ENCODE measurements at regions not wholly inside any gene's neighbourhood (a gene's known extent, or its start where the extent isn't known, plus 50 kb on each side); places are given as distances from the start of the nearest gene placed in this dataset.

GRCh38 chr3:21142031-21142430, 609.0 kb downstream of the ZNF385D start:
- no peak for DNase-seq (ENCODE audit: low read depth in 2 of 2)

- no peak for DNase-seq (ENCODE audit: low read depth in 2 of 2)
These were observed 610.2 kb downstream of the ZNF385D start for GRCh38 chr3:21140785-21141184.

- DNase-seq (ENCODE audit: low read depth in 2 of 2) = no peak
These were observed 612.9 kb downstream of the ZNF385D start for GRCh38 chr3:21138085-21138484.

- DNase-seq (ENCODE audit: low read depth in 2 of 2) = no peak
These were observed 618.1 kb downstream of the ZNF385D start for GRCh38 chr3:21132896-21133295.

GRCh38 chr3:21120826-21121225, 630.2 kb downstream of the ZNF385D start:
- DNase-seq (ENCODE audit: low read depth in 2 of 2) = no peak

GRCh38 chr3:21117370-21117769, 633.6 kb downstream of the ZNF385D start:
- DNase-seq (ENCODE audit: low read depth in 2 of 2) = no peak

GRCh38 chr3:21109056-21109455, 642.0 kb downstream of the ZNF385D start:
- no peak for DNase-seq (ENCODE audit: low read depth in 2 of 2)

GRCh38 chr3:21105784-21106183, 645.2 kb downstream of the ZNF385D start:
- no peak for DNase-seq (ENCODE audit: low read depth in 2 of 2)

- DNase-seq (ENCODE audit: low read depth in 2 of 2) = no peak
These were observed 650.2 kb downstream of the ZNF385D start for GRCh38 chr3:21100656-21101359.

- no peak for DNase-seq (ENCODE audit: low read depth in 2 of 2)
These were observed 656.3 kb downstream of the ZNF385D start for GRCh38 chr3:21094686-21095085.

- DNase-seq (ENCODE audit: low read depth in 2 of 2) = no peak
These were observed 677.4 kb downstream of the ZNF385D start for GRCh38 chr3:21073561-21073960.

- no peak for DNase-seq (ENCODE audit: low read depth in 2 of 2)
These were observed 683.8 kb downstream of the ZNF385D start for GRCh38 chr3:21067031-21067813.

- no peak for DNase-seq (ENCODE audit: low read depth in 2 of 2)
These were observed 688.1 kb downstream of the ZNF385D start for GRCh38 chr3:21062831-21063294.

- no peak for DNase-seq (ENCODE audit: low read depth in 2 of 2)
These were observed 691.6 kb downstream of the ZNF385D start for GRCh38 chr3:21059404-21059803.

GRCh38 chr3:21056293-21056692, 694.7 kb downstream of the ZNF385D start:
- DNase-seq (ENCODE audit: low read depth in 2 of 2) = no peak

GRCh38 chr3:21055015-21055414, 696.0 kb downstream of the ZNF385D start:
- no peak for DNase-seq (ENCODE audit: low read depth in 2 of 2)

- no peak for DNase-seq (ENCODE audit: low read depth in 2 of 2)
These were observed 696.9 kb downstream of the ZNF385D start for GRCh38 chr3:21054064-21054463.

- DNase-seq (ENCODE audit: low read depth in 2 of 2) = no peak
These were observed 701.5 kb downstream of the ZNF385D start for GRCh38 chr3:21049334-21050062.

- DNase-seq (ENCODE audit: low read depth in 2 of 2) = no peak
These were observed 707.9 kb downstream of the ZNF385D start for GRCh38 chr3:21043139-21043538.

- DNase-seq (ENCODE audit: low read depth in 2 of 2) = no peak
These were observed 708.8 kb downstream of the ZNF385D start for GRCh38 chr3:21042184-21042583.

- no peak for DNase-seq (ENCODE audit: low read depth in 2 of 2)
These were observed 709.4 kb downstream of the ZNF385D start for GRCh38 chr3:21041621-21042020.

- DNase-seq (ENCODE audit: low read depth in 2 of 2) = no peak
These were observed 714.1 kb downstream of the ZNF385D start for GRCh38 chr3:21036888-21037287.
